Nephron progenitor cell (in vitro differentiated cells): ENCODE measurements at regions not wholly inside any gene's neighbourhood (a gene's known extent, or its start where the extent isn't known, plus 50 kb on each side); places are given as distances from the start of the nearest gene placed in this dataset.

Experiments
- DNase-seq: peaks from one replicate; pipeline ENCODE4 v3.0.0; 2021
- H3K27ac Mint-ChIP-seq: 2 replicates; pipeline ENCODE4 v1.8.0; 2021; ENCODE audit warnings: mild to moderate bottlenecking, moderate library complexity, mixed read lengths
- H3K27me3 Mint-ChIP-seq: 2 replicates; pipeline ENCODE4 v1.8.0; 2021; ENCODE audit warnings: mild to moderate bottlenecking, low read depth, mixed read lengths; ENCODE audit not compliant: poor library complexity
- H3K36me3 Mint-ChIP-seq: 2 replicates; pipeline ENCODE4 v1.8.0; 2021; ENCODE audit warnings: low read depth, mixed read lengths
- H3K4me1 Mint-ChIP-seq: 2 replicates; pipeline ENCODE4 v1.8.0; 2021; ENCODE audit warnings: mixed read lengths
- H3K4me3 Mint-ChIP-seq: 2 replicates; pipeline ENCODE4 v1.8.0; 2021; ENCODE audit warnings: mild to moderate bottlenecking, moderate library complexity, mixed read lengths
- H3K9me3 Mint-ChIP-seq: 2 replicates; pipeline ENCODE4 v1.8.0; 2021; ENCODE audit warnings: mild to moderate bottlenecking, moderate library complexity, mixed read lengths
- TF ChIP-seq, protein P1 (sequence below): fragments of 200-600 bp; sonication (generic); IDR thresholded peaks from 2 replicates; pipeline ENCODE4 v1.5.0; 2021; ENCODE audit warnings: antibody characterized with exemption

DNA sequence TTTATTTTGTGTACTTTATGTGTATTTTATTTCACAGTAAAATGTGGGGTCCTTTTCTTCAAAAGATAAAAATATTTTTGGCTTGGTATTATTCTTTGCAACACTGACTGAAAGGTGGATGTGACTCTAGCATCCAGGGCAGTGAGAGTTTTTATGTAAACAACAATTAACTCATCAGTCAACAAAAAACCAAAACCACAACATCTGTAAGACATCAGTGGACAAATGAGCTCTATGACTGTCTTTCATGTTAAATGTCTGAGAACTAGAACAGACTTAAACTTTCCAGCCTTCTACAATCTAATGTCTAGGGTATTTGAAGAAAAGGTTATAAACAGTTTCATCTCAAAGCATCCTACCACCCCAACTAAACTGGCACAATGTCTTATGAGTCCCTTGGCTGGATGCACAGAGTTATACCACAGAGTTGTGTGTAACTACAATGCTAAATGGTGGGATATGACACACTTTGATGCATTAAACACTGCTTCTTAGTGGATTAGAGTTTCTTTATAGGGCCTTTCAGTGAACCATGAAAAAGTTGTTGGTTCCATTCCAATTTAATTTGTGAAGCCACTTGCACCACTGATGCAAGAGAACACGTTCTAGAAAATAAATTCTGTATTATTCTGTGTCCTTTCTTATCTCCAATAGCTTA is 544.2 kb upstream of the KLF12 start:
- Mint-ChIP-seq H3K4me1 (no peaks in the 10 kb centered on the region), H3K4me3 (no peak overlapping the region), H3K9me3 (no peaks in the 10 kb centered on the region), H3K27me3 (no peaks in the 10 kb centered on the region), H3K27ac (no peak overlapping the region), H3K36me3 (no peaks in the 10 kb centered on the region)
- no peak for DNase-seq
- TF ChIP-seq, protein P1, sequence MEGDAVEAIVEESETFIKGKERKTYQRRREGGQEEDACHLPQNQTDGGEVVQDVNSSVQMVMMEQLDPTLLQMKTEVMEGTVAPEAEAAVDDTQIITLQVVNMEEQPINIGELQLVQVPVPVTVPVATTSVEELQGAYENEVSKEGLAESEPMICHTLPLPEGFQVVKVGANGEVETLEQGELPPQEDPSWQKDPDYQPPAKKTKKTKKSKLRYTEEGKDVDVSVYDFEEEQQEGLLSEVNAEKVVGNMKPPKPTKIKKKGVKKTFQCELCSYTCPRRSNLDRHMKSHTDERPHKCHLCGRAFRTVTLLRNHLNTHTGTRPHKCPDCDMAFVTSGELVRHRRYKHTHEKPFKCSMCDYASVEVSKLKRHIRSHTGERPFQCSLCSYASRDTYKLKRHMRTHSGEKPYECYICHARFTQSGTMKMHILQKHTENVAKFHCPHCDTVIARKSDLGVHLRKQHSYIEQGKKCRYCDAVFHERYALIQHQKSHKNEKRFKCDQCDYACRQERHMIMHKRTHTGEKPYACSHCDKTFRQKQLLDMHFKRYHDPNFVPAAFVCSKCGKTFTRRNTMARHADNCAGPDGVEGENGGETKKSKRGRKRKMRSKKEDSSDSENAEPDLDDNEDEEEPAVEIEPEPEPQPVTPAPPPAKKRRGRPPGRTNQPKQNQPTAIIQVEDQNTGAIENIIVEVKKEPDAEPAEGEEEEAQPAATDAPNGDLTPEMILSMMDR = no peak

DNA sequence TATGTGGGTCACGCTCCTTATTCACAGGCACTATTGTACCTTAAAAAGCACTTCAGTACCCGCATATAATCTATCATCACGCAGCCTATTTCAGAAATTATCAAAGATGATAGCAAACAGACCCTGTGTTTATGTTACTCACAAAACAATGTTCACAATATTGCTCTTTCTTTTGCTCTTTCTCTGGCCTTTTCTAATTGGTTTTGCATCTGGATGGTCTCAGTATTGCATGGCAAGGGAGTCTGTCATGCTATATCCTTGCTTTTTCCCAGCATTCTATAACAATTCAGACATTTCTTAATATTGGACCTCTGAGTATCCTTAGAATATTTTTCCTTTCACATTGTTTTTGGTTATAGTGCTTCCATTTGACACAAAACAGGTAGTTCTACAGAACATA is 541.8 kb upstream of the KLF12 start:
- no peak for DNase-seq
- TF ChIP-seq, protein P1 = no peak
- Mint-ChIP-seq H3K36me3 (no peaks in the 10 kb centered on the region), H3K9me3 (no peaks in the 10 kb centered on the region), H3K27ac (no peak overlapping the region), H3K4me3 (no peak overlapping the region), H3K27me3 (no peaks in the 10 kb centered on the region), H3K4me1 (no peaks in the 10 kb centered on the region)

DNA sequence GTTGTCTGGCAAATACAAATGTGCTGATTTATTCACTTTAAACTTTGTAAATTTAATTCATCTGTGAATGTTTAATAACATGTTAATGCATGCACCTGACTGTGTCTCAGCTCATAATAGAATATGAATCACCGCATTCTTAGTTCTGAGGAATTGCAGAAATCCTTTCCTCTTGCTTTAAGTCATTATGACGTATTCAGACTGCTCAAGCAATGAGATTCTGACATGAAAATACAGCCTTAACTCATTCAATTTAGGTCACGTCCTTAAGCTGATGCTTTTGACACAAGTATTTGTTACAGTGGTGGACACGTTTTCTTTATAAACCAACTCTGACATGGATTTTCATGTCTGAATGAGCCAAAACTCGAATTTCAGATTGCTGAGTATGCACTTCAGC is 541.0 kb upstream of the KLF12 start:
- H3K9me3 Mint-ChIP-seq = no peaks in the 10 kb centered on the region
- H3K27ac Mint-ChIP-seq = no peak overlapping the region

DNA sequence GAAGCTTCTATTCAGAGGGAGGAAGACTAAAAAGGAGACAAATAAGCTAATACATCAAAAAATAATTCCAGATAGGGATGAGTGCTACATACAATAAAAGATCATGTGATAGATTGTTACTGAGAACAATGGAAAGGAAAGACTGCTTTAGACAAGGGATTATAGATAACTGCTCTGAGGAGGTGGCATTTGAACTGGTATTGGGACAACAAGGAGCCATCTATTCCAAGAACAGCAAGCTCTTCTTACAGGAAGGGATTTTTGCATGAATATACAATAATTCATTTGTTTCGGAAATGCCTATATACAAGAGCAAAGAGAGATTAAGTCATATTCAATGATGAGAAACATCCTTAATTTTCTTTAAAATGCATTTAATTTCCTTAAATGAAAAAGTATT is 540.5 kb upstream of the KLF12 start:
- no peak for DNase-seq
- Mint-ChIP-seq H3K36me3 (no peaks in the 10 kb centered on the region), H3K9me3 (no peaks in the 10 kb centered on the region), H3K4me3 (no peak overlapping the region), H3K27me3 (no peaks in the 10 kb centered on the region), H3K4me1 (no peaks in the 10 kb centered on the region), H3K27ac (no peak overlapping the region)
- TF ChIP-seq, protein P1 = no peak

More for the DNA sequence above, 541.0 kb upstream of the KLF12 start:
- H3K36me3 Mint-ChIP-seq = no peaks in the 10 kb centered on the region
- H3K27me3 Mint-ChIP-seq = no peaks in the 10 kb centered on the region
- no peak overlapping the region for H3K4me3 Mint-ChIP-seq
- TF ChIP-seq, protein P1 = no peak
- no peaks in the 10 kb centered on the region for H3K4me1 Mint-ChIP-seq
- no peak for DNase-seq

DNA sequence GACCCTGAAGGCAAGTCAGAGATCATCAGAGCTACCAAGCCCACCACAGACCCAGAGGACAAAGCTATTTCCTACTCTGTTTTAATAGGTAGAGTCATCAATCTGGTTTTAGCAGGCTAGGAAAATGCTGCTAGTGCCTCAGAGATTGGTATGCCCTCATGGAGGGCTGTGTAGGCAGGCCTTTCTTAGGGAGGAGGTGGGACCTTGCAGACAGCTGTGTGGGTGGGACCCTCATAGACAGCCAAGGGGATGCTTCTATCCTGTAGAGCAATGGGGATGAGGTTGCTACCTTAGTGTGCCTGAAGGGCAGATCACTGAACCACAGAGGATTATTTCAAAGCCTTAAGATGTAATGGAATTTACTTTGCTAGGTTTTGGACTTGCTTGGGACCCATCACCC is 534.9 kb upstream of the KLF12 start:
- Mint-ChIP-seq H3K4me3 (no peak overlapping the region), H3K27ac (no peak overlapping the region), H3K9me3 (no peaks in the 10 kb centered on the region), H3K4me1 (no peaks in the 10 kb centered on the region), H3K27me3 (no peaks in the 10 kb centered on the region), H3K36me3 (no peaks in the 10 kb centered on the region)
- TF ChIP-seq, protein P1 = no peak
- no peak for DNase-seq

DNA sequence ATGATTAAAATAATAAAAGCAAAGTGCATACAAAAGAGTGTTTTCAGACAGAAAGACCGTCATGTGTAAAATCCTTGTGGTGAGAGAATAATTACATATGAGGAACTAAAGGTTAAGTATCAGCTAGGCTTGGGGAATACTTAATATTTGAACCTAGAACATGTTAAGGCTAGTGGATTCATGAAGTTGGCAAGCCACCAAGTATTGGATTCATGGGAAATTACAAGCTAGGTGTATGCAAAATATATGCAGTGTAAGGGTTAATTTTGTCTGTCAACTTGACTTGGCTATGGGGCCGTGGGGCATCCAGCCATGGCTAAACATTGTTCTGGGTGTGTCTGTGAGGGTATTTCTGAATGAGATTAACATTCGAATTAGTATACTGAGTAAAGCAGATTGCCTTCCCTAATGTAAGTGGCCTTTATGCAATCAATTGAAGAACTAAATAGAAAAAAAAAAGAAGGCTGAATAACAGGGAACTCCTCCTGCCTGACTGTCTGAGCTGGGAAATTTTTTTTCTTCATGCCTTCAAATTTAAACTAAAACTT is 533.5 kb upstream of the KLF12 start:
- Mint-ChIP-seq H3K36me3 (no peaks in the 10 kb centered on the region), H3K27ac (no peak overlapping the region), H3K4me3 (no peak overlapping the region), H3K27me3 (no peaks in the 10 kb centered on the region), H3K9me3 (no peaks in the 10 kb centered on the region), H3K4me1 (no peaks in the 10 kb centered on the region)
- no peak for DNase-seq
- TF ChIP-seq, protein P1 = no peak
